Muscle of back (tissue), 3 donors: ENCODE measurements at regions not wholly inside any gene's neighbourhood (a gene's known extent, or its start where the extent isn't known, plus 50 kb on each side); places are given as distances from the start of the nearest gene placed in this dataset.
"Not testable (repeated sequence)": the region's sequence is repeated elsewhere in the genome, so short reads cannot be mapped to it uniquely, and the experiment has no call there.

Experiments
- DNase-seq, 3 donors: peaks; one replicate each; pipeline versions ENCODE4 v3.0.0 to v3.0.0-alpha.2; 2013

DNA sequence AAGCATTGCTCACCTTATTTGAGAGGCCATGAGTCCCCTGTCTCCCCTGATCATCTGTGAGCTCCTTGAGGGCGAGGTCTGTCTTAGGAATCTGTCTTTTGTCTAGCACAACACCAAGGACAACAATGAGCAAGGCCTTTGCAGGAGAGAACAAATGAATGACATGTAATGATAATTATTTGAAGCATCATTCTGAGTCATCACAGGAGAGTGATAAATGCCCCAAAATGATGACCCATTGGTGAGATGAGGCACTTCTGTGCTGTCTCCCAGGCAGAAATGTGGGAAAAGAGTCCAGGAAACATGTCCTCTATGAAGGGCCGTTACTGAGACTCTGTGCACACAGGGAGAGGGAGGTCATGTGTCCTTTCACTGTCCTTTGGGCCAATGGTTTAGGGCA lies 105.2 kb upstream of the LRFN2 start:
- DNase-seq: no peak

DNA sequence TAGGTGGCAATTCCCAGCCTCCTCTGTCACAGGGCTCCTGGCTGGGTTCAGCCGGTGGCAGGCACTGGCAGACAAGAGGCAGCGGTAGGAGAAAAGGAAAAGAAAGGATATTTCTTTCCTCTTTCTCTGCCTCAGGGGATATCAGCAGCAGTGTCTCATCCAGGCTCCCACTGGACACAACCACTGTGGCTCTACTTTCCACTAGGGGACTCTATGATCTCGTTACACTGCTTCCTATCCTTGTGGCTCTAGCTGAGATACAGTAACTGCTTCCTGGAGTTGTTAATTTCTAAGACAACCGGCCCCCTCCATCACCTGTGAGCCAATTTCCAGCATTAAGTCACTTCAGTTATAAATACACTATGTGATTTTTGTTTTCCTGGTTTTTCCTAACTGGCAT lies 102.0 kb upstream of the LRFN2 start:
- DNase-seq: no peak

DNA sequence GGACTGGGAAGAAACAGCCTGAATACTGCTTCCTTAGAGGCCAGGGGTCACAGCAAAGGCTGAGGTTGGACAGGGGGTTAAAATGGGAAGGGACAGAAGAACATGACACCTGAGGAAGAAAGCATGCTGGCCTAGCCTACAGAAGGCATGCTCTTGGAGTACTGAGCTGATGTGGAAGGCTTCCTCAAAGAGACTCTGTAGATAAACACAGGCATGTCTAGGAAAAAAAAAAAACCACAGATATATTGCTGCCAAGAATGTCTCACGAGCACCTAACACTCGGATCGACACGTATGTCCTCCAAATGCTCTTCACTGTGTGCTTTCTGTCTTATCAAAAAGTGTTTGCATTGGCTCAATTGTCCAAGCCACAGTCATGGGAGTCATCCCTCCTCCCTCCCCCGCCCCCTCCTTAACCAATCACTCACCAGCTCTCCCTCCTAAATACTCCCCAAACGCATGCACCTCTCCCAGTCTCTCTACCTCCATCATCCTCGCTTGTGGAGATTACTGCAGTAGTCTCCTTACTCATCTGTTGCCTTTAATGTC lies 101.1 kb upstream of the LRFN2 start:
- no peak for DNase-seq

DNA sequence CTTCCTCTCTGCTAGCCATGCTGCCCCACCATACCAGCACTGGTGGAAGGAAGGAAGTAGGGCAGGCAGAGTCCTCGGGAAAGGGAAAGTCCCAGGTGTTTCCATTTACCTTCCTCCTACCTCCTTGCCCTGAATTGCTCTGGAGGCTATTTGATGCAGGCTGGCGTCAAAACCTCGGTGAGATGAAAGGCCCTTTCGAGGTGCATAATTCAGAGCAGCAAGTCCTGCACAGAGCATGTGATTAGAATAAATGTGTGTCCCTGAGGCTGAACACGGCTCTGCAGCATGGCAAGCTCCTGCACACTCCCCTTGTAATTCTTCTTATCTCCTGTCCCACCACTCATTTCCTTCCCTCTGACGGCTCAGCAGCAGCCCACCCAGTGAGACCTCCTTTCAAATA lies 98.7 kb upstream of the LRFN2 start:
- no peak for DNase-seq

DNA sequence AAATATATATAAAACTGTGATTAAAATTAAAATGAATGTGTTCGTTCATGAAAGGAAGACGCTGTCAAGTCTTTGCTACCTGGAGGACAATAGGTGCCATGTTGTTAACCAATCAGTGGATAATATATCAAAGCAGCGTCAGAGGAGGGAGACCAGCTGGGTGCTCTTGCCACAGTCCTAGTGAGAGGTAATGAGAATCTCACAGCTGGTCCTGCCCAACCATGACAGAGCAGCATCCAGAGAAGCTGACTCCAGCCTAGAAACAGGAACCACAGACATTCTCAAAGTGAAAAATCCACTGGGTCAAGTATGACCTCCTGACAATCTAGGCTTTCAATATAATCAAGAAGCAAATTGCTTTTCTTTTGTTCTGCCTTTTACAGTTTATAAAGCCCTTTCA lies 94.5 kb upstream of the LRFN2 start:
- no peak for DNase-seq

DNA sequence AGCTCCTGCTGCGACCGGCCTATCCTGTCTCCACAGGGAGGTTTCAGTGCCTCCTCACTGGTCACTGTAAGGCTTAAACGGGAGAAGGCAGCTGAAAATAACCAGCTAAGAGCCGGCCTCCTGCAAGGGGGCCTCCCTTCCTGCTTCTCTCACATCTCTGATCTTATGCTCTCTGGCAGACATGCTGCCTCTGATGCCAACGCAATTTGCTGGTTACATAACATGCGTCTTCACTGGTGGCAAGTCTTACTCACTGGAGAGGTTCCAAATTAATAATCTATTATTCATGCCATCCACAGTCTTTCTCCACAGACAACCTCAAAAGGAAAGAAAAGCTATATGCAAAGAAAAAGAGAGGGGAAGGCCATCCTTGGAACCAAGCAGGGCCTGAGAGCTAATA lies 91.8 kb upstream of the LRFN2 start:
- no peak for DNase-seq

DNA sequence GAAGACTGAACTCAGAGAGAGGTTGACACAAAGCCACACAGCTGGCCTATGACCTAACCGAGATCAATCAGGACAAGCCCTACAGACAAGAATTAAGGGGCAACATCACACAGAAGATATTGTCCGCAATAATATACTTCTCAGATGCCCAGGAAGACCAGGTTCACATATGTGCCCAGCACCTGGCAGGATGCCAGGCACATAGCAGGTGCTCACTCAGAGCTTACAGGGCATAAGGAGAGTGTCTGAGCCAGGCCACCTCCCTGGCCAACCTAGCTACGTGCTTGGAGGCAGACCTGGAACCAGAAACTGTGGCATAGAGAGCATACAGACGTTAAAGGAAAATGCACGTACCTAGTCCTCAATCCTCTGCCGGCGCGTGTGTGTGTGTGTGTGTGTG lies 87.0 kb upstream of the LRFN2 start:
- no peak for DNase-seq

DNA sequence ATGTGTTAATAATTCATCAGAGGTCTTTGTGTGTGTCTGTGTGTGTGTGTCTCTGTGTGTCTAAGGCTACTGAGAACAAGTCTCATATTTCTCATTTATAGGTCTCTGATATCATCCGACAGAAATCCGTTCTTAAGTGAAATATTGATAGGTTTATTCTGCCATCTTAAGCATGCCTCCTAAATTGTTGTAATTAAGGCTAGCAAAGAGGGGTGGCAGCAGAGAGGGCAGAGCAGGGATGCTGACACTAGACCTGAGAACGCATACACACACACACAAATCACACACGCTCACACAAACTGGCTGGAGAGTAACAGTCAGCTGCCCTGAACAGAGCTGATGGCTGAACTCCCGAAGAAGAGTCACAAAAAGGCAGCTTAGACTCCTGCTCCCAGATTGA lies 84.9 kb upstream of the LRFN2 start:
- DNase-seq: no peak

DNA sequence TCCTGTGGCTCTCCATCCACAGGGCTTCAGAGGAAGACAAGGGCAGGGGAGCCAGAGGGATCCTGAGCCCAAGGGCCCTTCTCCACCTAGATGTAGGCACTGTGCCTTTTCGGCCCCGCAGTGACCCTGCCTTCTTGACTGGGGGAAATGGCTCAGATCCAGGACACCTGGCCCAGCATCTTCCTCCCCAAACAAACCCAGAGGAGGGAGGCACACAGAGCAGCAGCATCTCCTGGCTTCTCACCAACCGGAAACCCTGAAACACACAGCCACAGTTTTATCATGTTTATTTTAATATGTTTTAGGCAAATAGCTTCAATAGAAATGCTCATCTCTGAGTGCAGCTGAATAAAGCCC lies 84.5 kb upstream of the LRFN2 start:
- DNase-seq: no peak

DNA sequence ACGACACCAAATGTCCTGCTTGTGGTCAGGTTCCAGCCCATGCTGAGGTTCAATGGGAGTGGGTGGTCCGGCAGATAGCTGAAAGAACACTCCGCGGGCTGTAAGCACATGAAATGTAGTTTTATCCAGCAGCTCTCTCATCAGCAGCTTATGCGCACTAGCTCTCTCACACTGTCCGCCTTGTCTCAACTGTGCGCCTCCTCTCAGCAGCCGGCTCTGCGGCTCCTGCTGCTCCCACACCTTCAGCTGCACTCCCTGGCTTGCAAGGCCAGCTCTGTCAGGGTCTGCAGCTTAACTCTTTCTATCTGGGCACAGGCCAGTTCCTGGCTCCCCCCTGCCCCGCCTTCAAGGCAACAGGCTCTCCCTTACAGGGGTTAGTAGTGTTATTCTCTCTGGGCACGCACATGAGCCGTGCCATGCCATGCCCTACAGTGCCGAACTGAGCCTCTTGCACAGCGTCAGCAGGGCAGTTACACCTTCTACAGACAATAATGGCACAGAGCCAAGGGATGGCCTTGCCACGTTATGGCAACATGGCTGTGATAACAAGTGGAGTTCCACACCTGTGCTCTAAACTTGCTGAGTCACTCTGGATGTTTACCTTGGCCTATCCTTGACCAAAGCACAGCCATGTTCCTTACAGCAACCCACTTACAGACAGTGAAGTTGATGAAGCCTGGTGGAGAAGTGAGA lies 84.0 kb upstream of the LRFN2 start:
- no peak for DNase-seq

DNA sequence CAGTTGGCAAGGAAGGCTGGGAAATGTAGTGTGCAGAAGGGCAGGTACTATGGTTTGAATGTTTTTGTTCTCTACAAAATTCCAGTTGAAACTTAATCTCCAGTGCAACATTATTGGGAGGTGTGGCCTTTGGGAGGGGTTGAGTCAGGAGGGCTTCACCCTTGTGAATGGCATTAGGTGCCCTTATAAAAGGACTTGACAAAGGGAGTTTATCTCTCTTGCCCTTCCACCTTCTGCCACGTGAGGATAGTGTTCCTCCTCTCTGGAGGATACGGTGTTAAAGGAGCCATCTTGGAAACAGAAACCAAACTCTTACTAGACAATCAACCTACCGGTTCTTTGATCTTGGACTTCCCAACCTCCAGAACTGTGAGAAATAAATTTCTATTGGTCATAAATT lies 82.2 kb upstream of the LRFN2 start:
- no peak for DNase-seq

DNA sequence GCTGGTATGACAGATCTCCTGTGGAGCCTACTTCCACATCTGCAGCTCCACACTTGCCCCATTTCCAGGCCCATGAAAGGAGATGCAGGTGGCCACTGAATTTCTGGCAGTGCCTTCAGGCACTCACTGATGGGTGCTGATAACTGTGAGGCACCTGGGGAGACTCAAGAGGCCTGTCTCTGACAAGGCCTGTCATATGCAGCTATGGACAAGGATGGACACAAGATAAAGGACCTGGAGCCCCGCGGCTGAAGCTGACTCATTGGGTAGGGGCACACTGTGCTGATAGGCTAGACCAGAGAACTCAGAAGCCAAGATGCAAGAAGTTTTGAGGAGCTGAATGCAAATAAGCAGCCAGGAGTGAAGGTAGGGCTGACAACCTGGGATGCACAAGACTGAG lies 81.0 kb upstream of the LRFN2 start:
- DNase-seq: no peak

DNA sequence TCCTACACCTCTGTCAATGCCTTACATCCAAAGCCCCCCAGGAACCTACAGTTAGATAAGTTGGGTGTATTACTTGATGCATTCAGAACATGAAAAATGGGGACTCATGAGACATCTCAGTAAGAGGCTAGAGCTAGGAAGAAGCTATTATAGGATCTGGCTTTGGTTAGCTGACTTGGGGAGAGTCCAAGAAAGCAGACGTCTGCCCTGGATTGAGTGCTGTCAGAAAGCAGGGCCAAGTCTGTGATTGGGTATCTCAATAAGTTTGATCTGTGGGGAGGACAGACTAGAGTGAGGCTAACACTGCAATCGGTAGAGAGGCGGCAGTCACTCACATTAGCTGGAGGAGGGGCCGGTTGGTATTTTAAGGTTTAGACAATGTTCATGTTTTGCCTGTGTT lies 79.4 kb upstream of the LRFN2 start:
- DNase-seq: no peak

DNA sequence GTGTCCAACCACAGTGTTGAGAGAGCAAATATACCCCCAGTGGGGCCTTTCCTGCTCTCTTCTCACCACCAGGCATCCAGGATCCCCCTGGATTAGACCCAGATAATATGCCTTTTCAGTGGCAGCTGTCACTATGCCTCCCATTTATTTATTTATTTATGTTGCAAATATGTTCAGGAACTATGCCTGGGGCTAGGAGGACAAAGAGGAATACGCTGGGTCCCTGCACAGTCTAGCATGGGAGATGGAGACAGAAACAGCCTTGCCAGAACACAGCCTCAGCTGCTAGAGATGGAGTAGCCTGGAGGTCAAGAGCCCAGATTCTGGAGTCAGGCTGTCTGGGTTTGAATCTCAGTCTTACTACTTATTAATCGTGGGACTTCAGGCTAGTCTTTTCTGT lies 74.6 kb upstream of the LRFN2 start:
- no peak for DNase-seq

DNA sequence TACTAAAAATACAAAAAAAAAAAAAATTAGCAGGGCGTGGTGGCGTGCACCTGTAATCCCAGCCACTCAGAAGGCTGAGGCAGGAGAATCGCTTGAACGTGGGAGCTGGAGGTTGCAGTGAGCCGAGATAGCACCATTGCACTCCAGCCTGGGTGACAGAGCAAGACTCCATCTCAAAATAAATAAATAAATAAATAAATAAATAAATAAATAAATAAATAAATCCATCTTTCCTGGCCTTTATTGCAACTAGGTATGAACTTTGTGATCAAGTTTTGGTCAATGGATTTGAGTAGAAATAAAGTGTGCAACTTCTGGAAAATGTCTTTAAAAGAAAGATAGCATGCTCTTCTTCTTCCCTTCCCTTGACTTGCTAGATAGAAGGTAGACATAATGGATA lies 69.6 kb upstream of the LRFN2 start:
- not testable (repeated sequence) for DNase-seq

DNA sequence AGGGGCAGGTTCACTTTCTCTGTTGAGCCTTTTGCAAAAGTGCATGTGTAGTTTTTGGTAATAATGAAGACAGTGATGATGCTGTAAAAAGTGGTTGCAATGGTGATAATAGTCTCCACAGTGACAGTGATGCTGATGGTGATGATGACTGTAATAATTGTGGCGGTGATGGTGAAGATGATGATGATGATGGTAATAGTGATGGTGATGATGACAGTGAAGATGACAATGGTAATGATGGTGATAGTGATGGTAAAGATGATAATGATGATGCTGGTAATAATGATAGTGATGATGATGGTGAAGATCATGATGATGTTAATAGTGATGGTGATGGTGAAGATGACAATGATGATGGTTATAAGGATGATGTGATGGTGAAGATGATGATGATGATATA lies 67.7 kb upstream of the LRFN2 start:
- DNase-seq: no peak

DNA sequence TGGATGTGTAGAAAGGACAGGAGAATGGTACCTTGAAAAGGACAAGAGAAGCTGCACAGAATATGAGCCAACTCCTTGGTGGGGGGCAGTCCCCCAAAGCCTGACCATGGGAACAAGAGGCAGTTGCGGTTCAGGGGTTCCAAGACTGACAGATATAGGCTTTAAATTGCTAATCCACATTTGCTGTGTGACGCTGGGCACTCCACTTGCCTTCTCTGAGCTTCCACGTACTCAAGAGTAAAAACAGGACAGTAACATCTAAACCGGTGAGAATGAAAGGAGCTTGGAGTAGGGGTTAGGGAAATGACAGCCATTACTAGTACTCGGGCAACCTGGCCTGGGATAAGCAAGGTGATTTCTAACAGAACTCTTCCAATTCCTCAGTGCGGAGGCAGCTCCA lies 57.9 kb upstream of the LRFN2 start:
- DNase-seq: no peak

DNA sequence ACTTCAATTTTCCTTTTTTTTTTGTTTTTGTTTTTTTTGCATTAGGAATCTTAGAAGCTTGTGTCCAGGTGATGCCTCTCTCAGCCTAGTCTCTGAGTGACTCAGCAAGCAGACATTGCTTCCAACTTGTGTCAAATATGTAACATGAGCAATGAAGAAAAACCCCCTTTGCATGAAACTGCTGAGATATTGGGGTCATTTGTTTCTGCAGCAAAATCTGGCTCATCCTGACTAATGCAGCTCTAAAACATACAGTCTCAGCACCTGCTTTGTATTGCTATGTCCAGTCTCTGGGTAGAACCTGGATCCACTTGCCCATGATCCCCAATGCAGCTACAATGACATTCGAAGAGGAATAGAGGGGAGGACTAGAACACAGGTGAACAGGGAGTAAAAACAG lies 55.7 kb upstream of the LRFN2 start:
- DNase-seq: no peak

DNA sequence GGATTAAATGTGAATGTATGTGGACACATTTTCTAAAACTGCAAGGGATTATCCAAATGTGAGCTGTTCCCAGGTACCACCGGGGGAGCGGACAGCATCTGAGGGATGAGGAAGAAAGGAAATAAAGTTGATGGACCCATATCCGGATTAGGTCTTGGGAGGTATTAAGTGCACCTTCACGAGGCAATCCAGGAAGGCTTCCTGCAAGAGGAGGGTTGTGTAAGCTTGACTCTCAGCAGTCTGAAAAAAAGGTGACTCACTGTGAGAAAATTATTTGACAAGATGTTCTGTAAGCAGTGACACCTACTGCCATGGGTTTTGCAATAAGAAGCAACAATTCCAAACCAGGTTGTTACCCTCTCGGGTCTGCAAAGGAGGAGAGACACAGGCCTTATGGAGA lies 55.0 kb upstream of the LRFN2 start:
- DNase-seq: no peak

DNA sequence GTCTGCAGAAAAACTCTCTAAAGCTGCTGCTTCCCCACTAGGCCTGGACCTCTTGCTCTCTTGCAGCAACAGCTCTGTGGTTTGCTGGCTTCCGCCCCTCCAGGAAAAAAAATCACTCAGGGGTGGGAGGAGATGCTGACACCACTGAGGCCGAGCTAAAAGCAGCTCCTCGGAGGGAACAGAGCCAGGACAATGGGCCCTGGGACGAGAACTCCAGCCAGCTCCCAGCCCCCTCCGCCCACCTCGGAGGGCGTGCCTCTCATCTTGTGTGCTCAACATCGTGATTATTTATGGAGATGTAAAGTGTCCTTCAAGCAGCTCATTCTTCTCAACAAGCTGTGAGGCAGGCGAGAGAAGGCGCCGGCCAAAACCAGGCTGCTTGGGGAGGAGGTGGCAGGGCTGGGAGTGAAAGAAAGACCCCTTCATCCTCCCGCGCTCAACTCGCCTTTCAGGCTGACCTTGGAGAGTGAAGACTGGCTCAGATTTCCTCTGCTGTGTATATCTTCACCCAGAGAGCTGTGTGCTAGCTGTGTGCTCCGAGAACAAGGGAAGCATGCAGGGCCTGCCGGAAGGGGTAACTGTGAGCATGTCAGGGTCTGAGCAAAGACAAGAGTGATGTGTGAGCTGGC lies 53.5 kb upstream of the LRFN2 start:
- DNase-seq: peak; percentile 6 to 76 (median 46)
